ELF-1 (cell line): ENCODE measurements at regions not wholly inside any gene's neighbourhood (a gene's known extent, or its start where the extent isn't known, plus 50 kb on each side); places are given as distances from the start of the nearest gene placed in this dataset.

Source experiments
- DNase-seq: peaks from one replicate; pipeline ENCODE4 v3.0.0-alpha.2; 2016; ENCODE audit warnings: low read depth, low spot score

DNA sequence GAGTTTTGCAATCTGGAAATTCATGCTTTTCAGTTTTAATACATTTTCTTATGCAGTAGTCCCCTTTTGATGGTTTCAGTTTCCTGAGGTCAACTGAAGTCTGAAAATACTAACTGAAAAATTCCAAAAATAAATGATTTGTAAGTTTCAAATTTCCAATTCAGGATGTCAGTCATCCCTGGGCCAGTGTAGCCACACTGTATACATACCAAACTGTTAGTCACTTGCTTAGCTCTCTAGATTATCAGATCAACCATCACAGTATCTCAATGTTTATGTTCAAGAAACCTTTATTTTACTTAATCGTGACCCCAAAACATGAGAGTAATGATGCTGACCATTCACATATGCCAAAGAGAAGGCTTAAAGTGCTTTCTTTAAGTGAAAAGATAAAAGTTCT, 715.5 kb downstream of the GBE1 start:
- DNase-seq: no peak

DNA sequence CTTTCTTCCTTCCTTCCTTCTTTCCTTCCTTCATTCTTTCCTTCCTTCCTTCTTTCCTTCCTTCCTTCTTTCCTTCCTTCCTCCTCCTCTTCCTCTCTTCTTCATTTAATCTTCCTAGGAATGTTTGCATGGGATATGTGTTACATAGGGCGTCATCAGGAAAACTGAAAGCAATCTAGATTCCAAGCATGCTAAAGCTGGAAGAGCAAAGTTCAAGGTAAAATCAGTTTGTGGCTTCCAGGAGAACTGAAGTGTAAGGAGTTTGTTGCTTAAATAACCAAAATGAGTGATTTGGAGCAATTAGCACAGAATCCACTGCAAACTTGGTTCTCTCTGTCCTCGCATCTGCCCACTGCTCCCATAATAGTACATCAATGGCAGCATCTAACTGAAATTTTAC, 716.2 kb downstream of the GBE1 start:
- no peak for DNase-seq

DNA sequence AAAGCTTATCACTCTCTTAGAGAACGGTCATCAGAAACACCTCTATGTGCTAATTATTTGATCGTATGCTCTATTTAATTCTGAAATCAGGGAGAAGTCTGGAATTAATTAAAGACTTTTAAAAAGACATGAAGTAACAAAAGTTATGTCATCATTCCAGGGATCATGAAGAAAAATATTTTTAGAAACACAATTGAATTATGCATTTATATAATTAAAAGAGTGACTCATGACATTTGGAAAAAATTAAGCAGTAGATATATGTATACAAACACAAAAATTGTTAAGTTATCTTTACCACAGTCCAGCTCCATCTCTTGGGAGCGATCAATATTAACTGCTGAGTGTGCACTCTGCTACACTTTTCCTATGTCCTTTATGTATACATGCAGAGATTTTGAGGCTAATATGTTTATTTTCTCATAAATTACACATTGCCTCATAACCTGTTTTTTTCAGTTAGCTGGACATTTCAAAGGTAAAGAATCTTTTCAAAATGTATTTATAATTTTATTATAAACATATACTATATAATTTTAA, 717.7 kb downstream of the GBE1 start:
- DNase-seq: no peak

DNA sequence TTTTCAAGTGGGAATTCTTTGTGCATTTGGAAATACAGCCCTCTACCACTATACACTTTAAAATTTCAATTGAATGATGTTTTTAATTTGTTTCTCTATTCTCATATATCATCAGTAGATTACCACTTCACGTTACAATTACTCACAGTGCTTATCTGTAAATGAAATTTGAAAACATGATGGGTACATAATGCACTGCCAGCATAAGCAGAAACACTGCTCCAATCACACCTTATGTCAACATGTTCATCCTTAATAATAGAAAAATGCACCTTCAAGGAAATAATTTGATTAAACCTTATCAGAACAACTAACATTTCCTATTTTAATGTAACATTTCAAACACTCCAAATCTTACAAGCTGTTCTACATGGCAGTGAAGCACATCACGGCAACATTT, 718.4 kb downstream of the GBE1 start:
- DNase-seq: no peak

DNA sequence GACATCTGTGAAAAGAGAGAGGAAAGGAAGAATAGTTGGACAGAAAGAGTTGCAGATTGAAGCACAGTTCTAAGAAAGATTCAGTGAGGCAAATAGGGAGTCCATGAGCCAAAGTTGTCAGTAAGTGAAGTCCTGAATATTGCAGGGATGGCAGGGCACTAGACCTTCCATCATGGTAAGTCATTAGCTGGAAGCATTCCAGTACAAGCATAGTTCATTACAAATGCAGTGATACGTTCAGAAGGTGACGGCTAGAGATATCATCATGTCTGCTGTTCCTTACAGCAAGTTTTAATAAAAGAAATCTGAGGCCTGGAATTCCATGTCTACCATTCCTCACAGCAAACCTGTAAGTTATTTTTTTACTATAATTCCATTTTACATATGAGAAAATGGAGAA, 720.1 kb downstream of the GBE1 start:
- DNase-seq: no peak

DNA sequence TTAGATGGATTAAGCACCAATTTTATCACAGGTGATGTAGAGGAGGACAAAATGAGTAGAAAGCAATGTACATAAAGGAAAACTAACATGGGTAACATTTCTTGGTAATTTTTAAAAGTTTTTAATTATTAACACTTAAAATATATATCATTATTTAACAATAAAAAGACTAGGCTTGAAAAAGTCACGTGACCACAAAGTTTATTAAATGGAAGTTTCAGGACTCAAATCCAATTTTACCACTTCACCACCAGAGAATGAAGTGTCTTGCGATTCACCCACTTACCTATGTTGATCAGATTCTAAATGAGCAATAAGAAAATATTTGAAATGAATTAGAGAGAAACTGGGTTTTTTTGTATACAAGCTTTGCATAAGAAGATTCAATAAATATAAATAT, 721.3 kb downstream of the GBE1 start:
- DNase-seq: no peak

DNA sequence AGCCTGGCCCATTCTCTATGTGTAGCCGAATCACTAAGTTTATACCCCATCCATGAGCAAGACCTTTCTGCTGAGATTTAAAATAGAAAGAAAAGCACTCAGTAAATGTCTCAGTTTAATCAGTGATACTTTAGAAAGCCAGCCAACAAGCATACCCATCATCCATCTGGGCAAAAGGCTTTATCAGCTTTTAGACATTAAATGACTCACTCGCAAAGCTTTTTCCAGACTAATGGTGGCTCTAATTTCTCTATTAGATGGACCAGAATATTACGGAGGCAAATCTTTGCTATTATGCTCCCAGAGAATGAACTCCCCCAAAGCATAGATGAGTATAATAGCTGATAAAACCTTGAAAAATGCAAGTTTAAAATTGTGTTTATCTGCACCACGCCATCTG, 727.8 kb downstream of the GBE1 start:
- DNase-seq: no peak

DNA sequence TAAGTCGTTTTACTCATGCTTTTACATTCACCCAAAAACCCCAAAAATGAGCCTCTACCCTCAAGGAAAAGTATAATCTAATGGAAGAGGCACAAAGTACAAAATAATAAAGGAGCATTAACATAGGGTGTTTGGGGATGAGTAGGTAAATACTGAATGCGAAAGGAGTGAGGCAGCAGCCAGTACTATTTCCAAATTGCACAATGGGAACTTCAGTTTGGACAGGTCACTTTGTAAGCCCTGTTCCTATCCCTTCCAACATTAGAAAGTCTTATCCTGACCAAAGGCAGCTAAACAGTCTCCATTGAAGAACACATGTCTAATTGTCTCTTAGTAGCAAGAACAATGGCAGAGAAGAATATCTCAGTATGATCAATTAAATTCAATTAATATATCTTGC, 728.3 kb downstream of the GBE1 start:
- no peak for DNase-seq

DNA sequence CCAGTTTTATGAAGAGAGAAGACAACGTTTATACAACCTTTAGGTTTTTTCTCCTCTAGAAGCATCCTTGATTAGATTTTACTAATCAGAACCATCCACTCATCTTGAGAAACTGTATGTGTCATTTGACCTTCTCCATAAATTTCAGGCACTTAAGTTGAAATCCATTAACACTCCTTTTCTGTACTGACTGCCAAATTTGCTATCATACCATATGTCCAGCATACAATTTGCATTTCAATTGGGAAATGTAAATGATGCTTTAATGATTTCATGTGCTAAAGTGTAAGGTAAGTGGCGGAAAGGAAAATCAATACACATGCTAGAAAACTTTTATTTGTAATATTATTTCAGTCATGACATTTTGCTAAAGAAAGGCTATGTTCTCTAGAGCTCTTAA, 731.6 kb downstream of the GBE1 start:
- DNase-seq: no peak

DNA sequence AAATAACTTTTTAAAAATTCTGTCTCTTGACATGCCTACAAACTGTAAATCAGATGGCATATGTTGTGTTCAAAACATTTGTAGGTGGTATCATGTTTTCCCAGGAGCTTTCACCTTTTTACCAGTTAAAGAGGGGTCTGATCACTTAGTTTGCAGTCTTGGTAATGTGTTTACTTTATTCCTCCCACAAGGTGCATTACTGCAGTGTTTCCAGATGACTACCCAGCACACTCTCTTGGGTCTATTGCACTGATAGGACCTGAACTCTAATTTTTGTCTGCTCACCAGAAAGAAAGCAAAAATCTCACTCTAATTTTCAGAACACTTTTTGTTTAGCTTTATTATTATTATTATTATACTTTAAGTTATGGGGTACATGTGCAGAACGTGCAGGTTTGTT, 734.1 kb downstream of the GBE1 start:
- DNase-seq: no peak

DNA sequence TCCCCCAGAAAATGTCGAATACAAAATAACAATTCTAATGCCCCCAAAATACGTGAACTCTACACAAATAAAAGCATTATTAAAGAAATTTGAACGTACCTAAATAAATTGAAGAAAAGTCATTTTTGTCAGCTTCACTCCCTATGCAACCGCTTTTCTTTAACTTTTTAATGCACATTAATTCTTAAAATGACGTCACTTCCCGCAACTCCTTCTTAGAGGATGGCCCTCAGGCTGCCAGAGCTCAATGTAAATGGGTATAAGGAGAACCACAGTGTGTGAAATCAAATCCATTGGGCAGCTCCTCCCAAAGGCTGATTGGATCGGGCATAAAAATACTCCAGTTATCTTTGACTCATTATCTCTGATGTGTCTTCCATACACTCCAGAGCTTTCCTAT, 736.9 kb downstream of the GBE1 start:
- DNase-seq: no peak

DNA sequence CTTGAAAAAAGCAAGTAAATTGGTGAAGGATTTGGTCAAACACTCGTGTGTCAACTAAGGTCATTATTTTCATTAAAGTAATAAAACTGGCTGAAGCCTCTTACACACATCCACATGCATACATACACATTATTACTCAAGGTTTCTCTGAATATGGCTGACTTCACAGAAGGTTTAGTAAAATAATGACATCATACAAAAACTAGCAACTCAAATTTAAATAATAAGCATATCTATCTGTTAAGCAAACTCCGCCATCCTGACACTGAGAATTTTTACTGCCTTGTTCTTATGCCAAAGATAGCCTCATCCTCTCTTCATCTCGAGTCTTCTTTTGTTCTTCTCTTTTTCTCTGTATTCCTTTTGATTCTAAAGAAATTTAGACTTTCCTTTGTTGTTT, 739.1 kb downstream of the GBE1 start:
- DNase-seq: no peak

DNA sequence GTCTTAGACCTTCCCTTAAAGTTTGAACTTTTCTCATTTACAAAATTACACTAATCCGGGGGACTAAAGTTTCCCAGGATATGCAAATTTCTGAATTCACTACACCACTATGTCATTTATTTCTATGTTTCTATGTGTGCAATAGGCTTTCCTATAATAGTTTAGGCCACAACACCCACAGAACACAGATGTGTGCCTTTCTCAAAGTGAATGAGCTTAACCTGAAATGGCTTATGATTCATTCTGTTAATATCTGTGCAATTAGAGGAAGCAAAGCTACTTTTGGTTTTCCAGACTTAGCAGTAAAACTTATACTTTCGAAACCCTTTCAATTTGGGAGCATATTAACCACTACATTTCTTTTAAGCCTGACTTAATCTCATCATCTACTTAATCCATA, 748.1 kb downstream of the GBE1 start:
- no peak for DNase-seq

DNA sequence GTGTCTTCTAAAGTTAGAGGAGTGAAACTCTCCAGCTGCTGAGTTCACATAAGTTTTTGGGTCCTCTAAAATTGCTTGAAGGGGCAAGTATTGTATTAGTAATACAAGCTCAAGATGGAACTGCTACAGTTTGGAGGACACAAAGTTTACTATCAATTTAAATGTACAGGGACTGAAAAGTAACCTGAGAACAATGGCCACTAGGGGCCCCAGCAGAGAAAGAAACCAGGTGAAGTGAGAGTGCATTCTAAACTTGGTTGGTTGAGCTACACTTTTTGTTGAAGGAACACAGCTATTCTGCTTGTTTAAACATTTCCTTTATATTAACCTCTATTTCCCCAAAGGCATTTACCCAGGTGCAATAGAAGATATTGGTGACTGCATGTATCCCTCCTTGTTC, 755.5 kb downstream of the GBE1 start:
- no peak for DNase-seq

DNA sequence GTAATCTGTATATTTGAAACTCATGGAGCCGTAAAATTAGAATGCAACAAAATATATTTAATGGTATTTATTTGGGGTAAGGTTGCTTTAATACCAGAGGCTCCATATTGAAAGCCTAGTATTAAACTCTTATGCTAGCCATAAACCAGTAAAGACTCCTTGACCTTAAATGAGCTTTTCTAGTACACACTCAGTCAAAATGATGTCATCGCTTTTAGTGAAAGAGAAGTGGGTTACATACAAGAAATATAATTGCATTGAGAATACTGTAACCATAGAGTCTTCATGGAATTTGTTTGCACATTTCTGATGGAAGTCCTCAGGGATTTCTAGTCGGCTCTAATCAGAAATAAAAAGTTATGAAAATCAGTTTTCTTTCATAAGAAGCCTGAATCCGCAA, 757.6 kb downstream of the GBE1 start:
- no peak for DNase-seq

DNA sequence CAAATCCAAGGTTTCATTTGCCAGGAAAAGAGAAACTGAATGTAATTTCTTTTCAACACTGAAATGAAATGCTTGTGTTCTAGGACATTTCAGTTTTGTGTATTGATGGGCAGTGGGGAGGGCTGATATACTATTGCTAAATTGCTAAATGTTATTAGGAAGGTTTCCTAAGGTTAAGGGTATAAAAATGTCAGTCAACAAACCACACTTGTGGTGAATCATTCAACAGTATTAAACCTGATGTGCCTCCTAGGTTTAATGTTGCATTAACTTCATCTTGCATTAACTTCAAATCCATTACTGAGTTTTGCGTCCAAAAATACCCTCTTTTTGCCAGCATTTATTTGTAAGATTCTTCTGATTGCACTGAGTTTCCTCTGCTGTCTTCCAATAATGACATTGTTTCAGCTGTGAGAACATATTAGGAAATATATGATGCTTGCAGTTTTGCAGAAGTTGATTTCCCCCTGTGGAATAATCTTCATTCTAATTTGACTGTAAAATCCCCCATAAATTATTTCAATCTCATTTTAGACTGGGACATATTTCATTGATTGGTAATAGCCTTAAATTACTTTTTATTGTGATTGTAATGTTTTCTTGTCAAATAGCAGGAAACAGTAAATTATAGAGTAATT, 758.3 kb downstream of the GBE1 start:
- no peak for DNase-seq

DNA sequence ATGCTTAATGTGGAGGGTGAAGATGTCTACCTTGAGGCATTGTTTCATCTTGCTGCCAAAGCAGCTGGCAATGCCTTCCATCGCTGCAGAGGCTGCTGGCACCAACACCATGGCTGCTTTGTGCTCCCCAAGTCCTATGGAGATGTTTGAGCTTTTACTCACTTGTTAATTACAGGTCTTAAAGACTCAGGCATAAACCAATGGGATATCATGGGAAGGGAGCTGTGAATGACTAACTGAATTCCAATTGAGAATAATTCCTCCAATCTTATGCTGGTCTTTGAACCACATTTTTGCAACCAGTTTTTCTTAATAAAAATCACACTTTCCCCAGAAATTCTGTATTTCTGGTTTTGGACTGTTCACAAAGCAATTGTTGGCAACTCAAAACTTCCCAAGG, 762.0 kb downstream of the GBE1 start:
- DNase-seq: no peak

DNA sequence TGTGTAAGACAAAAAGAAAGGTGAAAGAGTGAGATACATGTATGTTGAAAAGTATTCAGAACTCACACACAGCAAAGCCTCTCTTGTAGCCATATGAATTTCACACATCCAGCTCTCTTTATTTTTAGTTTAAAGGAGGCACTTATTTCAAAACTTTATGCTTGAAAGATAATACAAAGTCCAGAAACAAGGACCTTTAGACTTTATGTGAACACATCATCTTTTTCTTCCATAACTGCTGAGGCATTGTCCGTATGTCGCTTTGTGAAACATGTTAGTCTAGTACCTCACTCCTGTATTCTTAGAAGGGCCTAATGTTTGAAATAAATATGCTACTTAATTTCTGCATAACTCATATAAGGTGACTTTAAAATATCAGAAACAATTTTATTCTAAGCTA, 763.4 kb downstream of the GBE1 start:
- no peak for DNase-seq

DNA sequence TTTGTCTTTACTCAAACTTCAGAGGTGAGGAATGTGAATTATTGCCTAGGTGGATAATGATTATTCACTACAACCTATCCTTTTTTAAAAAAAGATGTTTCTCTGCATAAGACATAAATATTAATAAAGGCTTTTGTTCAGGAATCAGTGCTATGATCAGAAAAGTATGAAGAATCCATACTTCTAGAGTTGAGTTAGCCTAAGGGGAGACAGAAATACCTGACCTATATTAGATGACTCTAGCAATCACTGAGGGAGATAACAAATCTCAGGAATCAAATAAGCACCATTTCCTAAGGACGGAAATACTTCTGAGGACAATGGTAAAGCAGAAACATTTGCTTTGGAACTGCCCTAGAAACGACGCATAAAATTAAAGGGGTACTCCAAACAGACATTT, 763.8 kb downstream of the GBE1 start:
- DNase-seq: no peak

DNA sequence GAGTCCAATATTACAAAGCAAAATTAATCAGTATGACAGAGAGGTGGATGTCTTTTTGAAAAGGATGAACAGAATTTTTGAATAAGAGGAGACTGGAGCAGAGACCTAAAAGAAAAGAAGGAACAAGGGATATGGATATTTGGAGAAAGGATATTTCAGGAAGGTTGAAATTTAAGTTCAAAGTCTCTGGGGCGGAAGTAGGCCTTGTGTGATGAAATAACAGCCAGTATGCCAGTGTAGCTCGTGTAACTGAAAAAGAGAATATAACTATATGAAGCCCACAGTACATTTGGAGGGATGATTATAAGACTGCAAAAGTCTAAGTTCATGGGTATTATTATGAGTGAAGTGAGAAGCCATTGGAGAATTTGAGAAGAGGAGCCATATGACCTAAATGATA, 766.7 kb downstream of the GBE1 start:
- DNase-seq: no peak

DNA sequence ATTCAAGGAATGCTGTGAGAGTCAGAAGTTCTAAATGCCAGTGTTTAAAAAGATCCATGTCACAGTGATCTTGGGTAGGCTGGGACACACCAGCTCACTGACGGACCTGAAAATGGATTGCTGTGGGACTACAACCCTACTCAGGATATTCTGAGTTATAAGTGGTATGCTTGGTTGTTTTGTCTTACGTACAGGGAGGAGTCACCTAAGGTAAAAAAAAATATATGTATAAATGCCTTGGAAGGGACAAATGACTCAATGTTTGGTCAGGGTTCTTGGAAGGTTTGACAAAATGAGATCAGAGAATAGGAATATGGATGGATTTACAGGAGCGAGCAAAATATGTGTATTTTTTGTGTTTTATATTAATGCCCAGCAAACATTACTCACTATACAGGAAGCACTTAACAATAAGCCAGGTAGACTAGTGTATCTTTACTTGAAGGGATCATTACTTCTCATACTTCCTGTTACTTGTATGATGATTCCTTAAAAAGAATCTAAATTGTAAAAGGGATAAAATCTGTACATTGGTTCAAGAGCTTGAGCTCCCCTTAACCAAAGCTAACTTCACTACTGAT, 767.3 kb downstream of the GBE1 start:
- DNase-seq: no peak

DNA sequence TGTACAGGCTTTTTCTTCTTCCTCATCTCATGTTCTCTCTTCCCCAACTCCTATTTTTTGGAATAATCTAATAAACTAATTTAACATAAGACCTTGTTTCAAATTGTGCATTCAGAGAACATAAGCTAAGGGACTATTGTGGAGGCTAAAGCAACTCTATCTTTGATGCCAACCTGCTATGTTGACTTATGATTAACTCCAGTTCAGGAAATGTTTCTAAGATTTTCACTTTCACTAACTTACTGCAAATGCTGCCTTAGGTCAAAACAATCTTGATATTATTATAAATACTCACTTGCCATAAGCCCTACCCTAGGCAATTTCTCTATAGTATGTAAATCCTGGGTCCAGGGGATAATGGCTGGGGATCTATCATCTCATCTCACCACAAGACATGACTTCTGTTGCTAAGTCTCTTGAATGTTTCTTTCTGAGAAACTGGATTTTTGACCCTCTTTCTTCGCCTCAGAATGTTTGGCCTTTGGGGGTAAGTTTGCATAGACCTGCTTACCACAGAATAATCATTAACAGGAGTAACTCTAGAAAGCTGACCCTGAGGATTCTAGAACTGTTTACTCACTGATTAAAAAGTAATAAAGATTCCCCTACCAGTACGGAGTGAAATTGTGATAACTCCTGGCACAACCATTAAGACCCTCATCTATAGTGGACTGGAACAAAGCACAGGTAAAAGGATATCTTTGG, 768.1 kb downstream of the GBE1 start:
- DNase-seq: no peak

DNA sequence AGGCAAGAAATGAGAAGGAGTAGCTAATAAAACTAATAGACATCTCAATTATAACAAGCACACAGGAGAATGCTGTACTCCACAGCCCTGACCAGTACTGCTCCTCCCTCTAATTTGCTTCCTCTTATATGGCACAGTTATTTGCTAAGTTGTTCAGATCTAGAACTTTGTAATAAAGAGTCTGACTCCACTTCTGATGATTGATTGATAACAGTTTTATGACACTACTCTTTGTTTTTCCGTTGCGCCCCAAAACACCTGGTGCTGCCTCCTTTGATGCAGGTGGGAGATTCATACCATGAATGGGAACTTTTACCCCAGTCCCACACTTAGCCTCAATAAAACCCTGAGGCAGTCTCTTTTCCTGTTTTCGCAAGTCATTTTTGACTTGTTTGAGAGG, 777.7 kb downstream of the GBE1 start:
- DNase-seq: no peak
